WI38 (cell line): ENCODE measurements at regions not wholly inside any gene's neighbourhood (a gene's known extent, or its start where the extent isn't known, plus 50 kb on each side); places are given as distances from the start of the nearest gene placed in this dataset.

Experiments used
- H3K4me3 ChIP-seq: 2 replicates; pipeline ENCODE4 v1.5.1; 2011; ENCODE audit warnings: low read depth, mild to moderate bottlenecking, control low read depth, low read length
- CTCF ChIP-seq: IDR thresholded peaks from 2 replicates; pipeline ENCODE4 v1.5.1; 2012; ENCODE audit warnings: low read depth, mild to moderate bottlenecking, control low read depth, low read length

DNA sequence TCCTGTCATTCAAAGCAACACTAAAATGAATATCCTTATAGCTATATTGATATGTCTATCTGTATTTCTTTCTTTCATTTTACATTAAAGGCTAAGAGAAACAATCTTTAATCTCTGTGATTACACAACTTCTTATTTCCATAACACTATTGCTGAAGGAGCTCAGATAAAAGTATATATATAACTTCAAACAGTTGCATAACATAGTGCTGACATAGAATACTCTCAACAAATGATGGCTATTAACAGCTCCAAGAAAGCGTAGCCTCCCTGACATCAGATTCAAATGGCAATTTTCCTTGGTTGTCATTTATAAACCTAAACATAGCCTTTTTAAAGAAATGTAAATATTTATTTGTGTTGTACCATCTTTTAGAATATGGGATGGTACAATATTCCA lies 116.6 kb upstream of the PTPRG start:
- H3K4me3 ChIP-seq = no peak overlapping the region
- no peak for TF ChIP-seq CTCF

DNA sequence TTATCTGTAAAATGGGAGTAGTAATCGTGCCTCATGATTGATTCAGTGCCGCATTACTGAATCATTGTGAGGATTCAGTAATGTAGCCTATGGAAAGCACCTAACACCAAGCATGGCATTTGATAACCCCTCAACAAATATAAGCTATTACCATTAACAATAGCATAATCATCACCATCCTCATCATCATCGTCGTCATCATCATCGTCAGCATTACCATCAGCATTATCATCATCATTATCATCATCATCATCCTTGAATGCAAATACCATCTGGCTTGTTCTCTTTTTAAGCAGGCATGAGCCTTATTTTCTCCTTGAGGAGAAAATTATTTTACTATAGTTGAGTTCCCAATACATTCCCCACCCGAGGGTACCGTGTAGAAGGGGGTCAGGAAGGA lies 115.4 kb upstream of the PTPRG start:
- H3K4me3 ChIP-seq = no peak overlapping the region
- no peak for TF ChIP-seq CTCF

- no peak overlapping the region for H3K4me3 ChIP-seq
- no peak for TF ChIP-seq CTCF
Measured at GRCh38 chr3:61446341-61446740, 115.0 kb upstream of the PTPRG start.

DNA sequence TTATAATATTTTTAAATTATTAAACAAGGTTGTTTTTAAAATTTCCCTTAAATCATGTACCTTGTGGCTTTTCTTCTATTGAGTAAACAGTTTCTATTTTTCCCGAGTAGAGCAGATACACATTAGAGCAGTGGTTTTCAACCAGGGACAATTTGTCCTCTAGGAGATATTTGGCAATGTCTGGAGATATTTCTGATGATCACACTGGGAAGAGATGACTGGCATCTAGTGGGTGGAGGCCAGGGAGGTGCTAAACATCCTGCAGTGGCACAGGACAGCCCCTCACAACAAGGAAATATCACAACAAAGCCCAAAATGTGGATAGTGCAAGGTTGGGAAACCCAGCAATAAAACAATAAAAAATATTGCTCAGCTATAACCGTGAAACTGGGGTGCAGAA lies 113.0 kb upstream of the PTPRG start:
- H3K4me3 ChIP-seq = no peak overlapping the region
- TF ChIP-seq CTCF = no peak

- no peak overlapping the region for H3K4me3 ChIP-seq
- TF ChIP-seq CTCF = no peak
Measured at GRCh38 chr3:61449327-61450040, 111.9 kb upstream of the PTPRG start.

GRCh38 chr3:61450866-61451265 lies 110.5 kb upstream of the PTPRG start:
- no peak for TF ChIP-seq CTCF
- no peak overlapping the region for H3K4me3 ChIP-seq

DNA sequence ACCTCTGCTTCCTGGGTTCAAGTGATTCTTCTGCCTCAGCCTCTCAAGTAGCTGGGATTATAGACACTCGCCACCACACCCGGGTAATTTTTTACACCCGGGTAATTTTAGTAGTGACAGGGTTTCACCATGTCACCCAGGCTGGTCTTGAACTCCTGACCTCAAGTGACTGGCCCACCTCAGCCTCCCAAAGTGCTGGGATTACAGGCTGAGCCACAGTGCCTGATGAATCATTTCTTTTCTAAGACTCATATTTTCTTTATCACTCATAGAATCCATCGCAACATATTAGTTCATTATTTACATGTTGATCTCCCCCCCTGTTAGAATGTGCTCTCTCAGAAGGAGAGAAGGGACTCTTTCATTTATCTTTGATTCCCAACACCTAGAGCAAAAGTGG lies 109.5 kb upstream of the PTPRG start:
- TF ChIP-seq CTCF = no peak
- H3K4me3 ChIP-seq = no peak overlapping the region
